Panc1 (cell line): ENCODE measurements at regions not wholly inside any gene's neighbourhood (a gene's known extent, or its start where the extent isn't known, plus 50 kb on each side); places are given as distances from the start of the nearest gene placed in this dataset.

Experiments
- ATAC-seq: fragments of 200-7000 bp; cut with Tn5 transposase; 2 replicates; pipeline ENCODE4 v1.9.1; 2020; ENCODE audit warnings: mild to moderate bottlenecking, moderate library complexity
- BruUV-seq: library from RNA; stranded (reverse); fragments of 400-500 nt; replicated peaks from 2 replicates; lab custom pipeline; 2021; lab: Mats Ljungman, UMichigan
- CTCF ChIA-PET: fragments of 300-600 bp; sonication (Branson Sonifier 250); formaldehyde crosslinking; loops from one replicate; lab custom pipeline; 2022; ENCODE audit warnings: antibody characterized with exemption; lab: Charles Lee
- POLR2A ChIA-PET: fragments of 300-600 bp; sonication (Branson Sonifier 250); formaldehyde crosslinking; loops from one replicate; lab custom pipeline; 2022; ENCODE audit warnings: antibody characterized with exemption; lab: Charles Lee
- DNase-seq: peaks from one replicate; pipeline ENCODE4 v3.0.0-alpha.2; 2010; ENCODE audit warnings: low read depth, low spot score
- H3K27ac ChIP-seq: 2 replicates; pipeline ENCODE4 v1.5.1; 2011; ENCODE audit warnings: mild to moderate bottlenecking, low read length, inconsistent platforms
- H3K27me3 ChIP-seq: fragments of 200-500 bp; sonication (Bioruptor generic); 2 replicates; pipeline ENCODE4 v1.6.0; 2014; ENCODE audit warnings: low read length, inconsistent platforms; ENCODE audit not compliant: control insufficient read depth, insufficient read depth
- H3K36me3 ChIP-seq: fragments of 200-500 bp; sonication (Bioruptor generic); 2 replicates; pipeline ENCODE4 v1.5.1; 2014; ENCODE audit warnings: inconsistent platforms, mild to moderate bottlenecking, low read length, moderate library complexity; ENCODE audit not compliant: control insufficient read depth, insufficient read depth
- H3K4me1 ChIP-seq: 2 replicates; pipeline ENCODE4 v1.5.1; 2011; ENCODE audit warnings: inconsistent platforms, mild to moderate bottlenecking, low read length, moderate library complexity; ENCODE audit not compliant: control insufficient read depth, insufficient read depth
- H3K4me3 ChIP-seq, 2 experiments: 2 replicates each; pipeline ENCODE4 v1.5.1; 2011 to 2012; ENCODE audit warnings: low read depth in 2 of 2, low read length in 2 of 2, mild to moderate bottlenecking in 2 of 2, inconsistent platforms in 1 of 2, moderate library complexity in 1 of 2
- H3K9me3 ChIP-seq: fragments of 200-500 bp; sonication (Bioruptor generic); 2 replicates; pipeline ENCODE4 v1.5.1; 2014; ENCODE audit warnings: low read depth, mild to moderate bottlenecking, inconsistent platforms, low read length, moderate library complexity; ENCODE audit not compliant: control insufficient read depth, insufficient read depth
- POLR2AphosphoS5 ChIP-seq: IDR thresholded peaks from 2 replicates; pipeline ENCODE4 v1.6.1; 2012; ENCODE audit warnings: mild to moderate bottlenecking, low read depth, low read length, moderate library complexity
- SIN3A ChIP-seq: IDR thresholded peaks from 2 replicates; pipeline ENCODE4 v1.6.1; 2012; ENCODE audit warnings: low read depth, mild to moderate bottlenecking, low read length, moderate library complexity, borderline replicate concordance; ENCODE audit not compliant: insufficient read depth
- TCF7L2 ChIP-seq: IDR thresholded peaks from 2 replicates; pipeline ENCODE4 v1.6.1; 2011; ENCODE audit warnings: mild to moderate bottlenecking, low read depth, low read length, inconsistent platforms
- in situ Hi-C: cut with HindIII; loops from 2 replicates; pipeline ENCODE4 v1.10.0; 2016; ENCODE audit warnings: low sequenced_read_pairs, low pct_unique_long_range_greater_than_20kb
- intact Hi-C: fragments of 100-400 bp; cut with micrococcal nuclease; formaldehyde crosslinking; loops from one replicate; pipeline ENCODE4 v1.10.0; 2022; ENCODE audit not compliant: unreplicated experiment
- TF ChIP-seq, protein P1 (sequence below): fragments of 450-650 bp; IDR thresholded peaks from 2 replicates; pipeline ENCODE4 v1.5.1; 2017; ENCODE audit warnings: mild to moderate bottlenecking
- TF ChIP-seq, protein P2 (sequence below), 2 experiments: IDR thresholded peaks; 2 replicates each; pipeline ENCODE4 v1.6.1; 2011 to 2012; ENCODE audit warnings: low read depth in 2 of 2, control low read depth in 1 of 2, low read length in 1 of 2, mild to moderate bottlenecking in 1 of 2, moderate library complexity in 1 of 2; ENCODE audit not compliant: insufficient read depth in 1 of 2

DNA sequence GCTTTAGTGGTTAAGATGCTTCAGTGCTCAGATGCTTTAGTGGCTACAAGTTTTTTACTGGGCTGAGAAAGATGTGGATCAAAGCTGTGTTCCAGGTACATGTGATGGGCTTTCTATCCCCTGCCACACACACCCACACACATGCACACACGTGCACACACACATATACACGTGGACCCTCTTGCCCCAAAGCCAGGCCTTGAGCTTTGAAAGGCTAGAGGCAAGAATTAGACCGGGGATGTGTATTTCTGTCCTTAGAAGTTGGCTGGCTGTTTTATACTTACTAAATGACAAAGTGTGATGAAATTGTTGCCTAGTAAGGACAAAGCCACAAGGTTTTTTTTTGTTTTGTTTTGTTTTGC is 376.5 kb downstream of the C12orf75 start:
- CTCF ChIA-PET = no interaction called here
- TF ChIP-seq SIN3A (no peak), POLR2AphosphoS5 (no peak), TCF7L2 (no peak)
- TF ChIP-seq, protein P1, sequence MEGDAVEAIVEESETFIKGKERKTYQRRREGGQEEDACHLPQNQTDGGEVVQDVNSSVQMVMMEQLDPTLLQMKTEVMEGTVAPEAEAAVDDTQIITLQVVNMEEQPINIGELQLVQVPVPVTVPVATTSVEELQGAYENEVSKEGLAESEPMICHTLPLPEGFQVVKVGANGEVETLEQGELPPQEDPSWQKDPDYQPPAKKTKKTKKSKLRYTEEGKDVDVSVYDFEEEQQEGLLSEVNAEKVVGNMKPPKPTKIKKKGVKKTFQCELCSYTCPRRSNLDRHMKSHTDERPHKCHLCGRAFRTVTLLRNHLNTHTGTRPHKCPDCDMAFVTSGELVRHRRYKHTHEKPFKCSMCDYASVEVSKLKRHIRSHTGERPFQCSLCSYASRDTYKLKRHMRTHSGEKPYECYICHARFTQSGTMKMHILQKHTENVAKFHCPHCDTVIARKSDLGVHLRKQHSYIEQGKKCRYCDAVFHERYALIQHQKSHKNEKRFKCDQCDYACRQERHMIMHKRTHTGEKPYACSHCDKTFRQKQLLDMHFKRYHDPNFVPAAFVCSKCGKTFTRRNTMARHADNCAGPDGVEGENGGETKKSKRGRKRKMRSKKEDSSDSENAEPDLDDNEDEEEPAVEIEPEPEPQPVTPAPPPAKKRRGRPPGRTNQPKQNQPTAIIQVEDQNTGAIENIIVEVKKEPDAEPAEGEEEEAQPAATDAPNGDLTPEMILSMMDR = no peak
- TF ChIP-seq, protein P2, sequence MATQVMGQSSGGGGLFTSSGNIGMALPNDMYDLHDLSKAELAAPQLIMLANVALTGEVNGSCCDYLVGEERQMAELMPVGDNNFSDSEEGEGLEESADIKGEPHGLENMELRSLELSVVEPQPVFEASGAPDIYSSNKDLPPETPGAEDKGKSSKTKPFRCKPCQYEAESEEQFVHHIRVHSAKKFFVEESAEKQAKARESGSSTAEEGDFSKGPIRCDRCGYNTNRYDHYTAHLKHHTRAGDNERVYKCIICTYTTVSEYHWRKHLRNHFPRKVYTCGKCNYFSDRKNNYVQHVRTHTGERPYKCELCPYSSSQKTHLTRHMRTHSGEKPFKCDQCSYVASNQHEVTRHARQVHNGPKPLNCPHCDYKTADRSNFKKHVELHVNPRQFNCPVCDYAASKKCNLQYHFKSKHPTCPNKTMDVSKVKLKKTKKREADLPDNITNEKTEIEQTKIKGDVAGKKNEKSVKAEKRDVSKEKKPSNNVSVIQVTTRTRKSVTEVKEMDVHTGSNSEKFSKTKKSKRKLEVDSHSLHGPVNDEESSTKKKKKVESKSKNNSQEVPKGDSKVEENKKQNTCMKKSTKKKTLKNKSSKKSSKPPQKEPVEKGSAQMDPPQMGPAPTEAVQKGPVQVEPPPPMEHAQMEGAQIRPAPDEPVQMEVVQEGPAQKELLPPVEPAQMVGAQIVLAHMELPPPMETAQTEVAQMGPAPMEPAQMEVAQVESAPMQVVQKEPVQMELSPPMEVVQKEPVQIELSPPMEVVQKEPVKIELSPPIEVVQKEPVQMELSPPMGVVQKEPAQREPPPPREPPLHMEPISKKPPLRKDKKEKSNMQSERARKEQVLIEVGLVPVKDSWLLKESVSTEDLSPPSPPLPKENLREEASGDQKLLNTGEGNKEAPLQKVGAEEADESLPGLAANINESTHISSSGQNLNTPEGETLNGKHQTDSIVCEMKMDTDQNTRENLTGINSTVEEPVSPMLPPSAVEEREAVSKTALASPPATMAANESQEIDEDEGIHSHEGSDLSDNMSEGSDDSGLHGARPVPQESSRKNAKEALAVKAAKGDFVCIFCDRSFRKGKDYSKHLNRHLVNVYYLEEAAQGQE (IDR thresholded peaks at IDR 0.05; ENCODE audit: insufficient read depth in 1 of 2, low read depth in 2 of 2, low read length in 1 of 2) = no peak
- Histone ChIP-seq H3K9me3 (no peaks in the 10 kb centered on the region), H3K27ac (no peak overlapping the region), H3K4me3 (no peak overlapping the region), H3K27me3 (no peaks in the 10 kb centered on the region), H3K36me3 (no peaks in the 10 kb centered on the region), H3K4me1 (no peaks in the 10 kb centered on the region)
- POLR2A ChIA-PET = no interaction called here
- BruUV-seq = no TSS peak
- intact Hi-C loops = loop anchor here (10.0 kb wide), 1 partner anchor 428 kb away; the partner anchor contains the start of gene NUAK1
- DNase-seq (no peak), ATAC-seq (no peak)
- in situ Hi-C loops = no loop called here

DNA sequence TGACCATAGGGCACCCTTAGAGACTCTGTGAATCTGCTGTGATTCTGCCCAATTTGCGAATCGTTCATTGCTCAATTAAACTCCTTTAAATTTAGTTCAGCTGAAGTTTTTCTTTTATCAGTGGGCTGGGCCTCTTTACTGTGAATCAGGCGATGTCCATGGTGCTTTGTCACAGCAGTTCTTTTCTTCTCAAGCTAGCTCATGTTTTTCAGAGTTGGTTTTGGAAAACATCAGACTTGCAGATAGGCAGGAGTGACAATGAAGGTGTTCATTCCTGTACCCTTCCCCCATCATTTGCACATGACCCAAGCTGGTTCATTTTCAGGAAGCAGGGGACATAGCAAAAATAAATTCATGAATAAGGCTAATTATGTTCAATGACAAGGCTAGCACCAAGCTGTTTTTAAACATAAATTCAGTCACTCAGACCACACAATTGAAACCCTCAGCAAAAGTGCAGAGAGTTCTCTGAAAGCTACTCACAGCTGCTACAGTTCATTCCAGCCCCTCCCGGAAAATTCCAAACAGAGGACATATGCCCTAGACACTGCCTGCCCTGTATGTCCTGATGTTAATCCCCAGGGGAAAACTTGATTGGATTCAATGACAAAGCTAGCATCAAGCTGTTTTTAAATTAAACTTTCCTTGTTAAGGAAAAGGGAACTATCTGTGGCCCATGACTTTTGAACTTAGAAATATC is 383.3 kb downstream of the C12orf75 start:
- in situ Hi-C loops (no loop called here), intact Hi-C loops (no loop called here)
- Histone ChIP-seq H3K4me3 (no peak overlapping the region), H3K27ac (no peak overlapping the region), H3K9me3 (no peaks in the 10 kb centered on the region), H3K27me3 (no peaks in the 10 kb centered on the region), H3K36me3 (no peaks in the 10 kb centered on the region), H3K4me1 (no peaks in the 10 kb centered on the region)
- BruUV-seq = no TSS peak
- ChIA-PET POLR2A (no interaction called here), CTCF (no interaction called here)
- DNase-seq = no peak
- no peak for TF ChIP-seq POLR2AphosphoS5
- ATAC-seq = no peak

- ATAC-seq (no peak), DNase-seq (no peak)
- no peak overlapping the region for H3K4me3 ChIP-seq
- ChIA-PET CTCF (no interaction called here), POLR2A (no interaction called here)
- no peaks in the 10 kb centered on the region for H3K36me3 ChIP-seq
- in situ Hi-C loops (no loop called here), intact Hi-C loops (no loop called here)
- BruUV-seq = no TSS peak
- H3K4me1 ChIP-seq = no peaks in the 10 kb centered on the region
- no peak overlapping the region for H3K27ac ChIP-seq
- no peaks in the 10 kb centered on the region for H3K27me3 ChIP-seq
- H3K9me3 ChIP-seq = no peaks in the 10 kb centered on the region
- TF ChIP-seq, protein P1 = no peak
- TF ChIP-seq TCF7L2 (no peak), POLR2AphosphoS5 (no peak), SIN3A (no peak)
- TF ChIP-seq, protein P2 (IDR thresholded peaks at IDR 0.05; ENCODE audit: insufficient read depth in 1 of 2, low read depth in 2 of 2, low read length in 1 of 2) = no peak
Observed at GRCh38 chr12:105716621-105717020, 386.1 kb downstream of the C12orf75 start.
